ENCODE measurements at regions not wholly inside any gene's neighbourhood (a gene's known extent, or its start where the extent isn't known, plus 50 kb on each side); places are given as distances from the start of the nearest gene placed in this dataset.

DNA sequence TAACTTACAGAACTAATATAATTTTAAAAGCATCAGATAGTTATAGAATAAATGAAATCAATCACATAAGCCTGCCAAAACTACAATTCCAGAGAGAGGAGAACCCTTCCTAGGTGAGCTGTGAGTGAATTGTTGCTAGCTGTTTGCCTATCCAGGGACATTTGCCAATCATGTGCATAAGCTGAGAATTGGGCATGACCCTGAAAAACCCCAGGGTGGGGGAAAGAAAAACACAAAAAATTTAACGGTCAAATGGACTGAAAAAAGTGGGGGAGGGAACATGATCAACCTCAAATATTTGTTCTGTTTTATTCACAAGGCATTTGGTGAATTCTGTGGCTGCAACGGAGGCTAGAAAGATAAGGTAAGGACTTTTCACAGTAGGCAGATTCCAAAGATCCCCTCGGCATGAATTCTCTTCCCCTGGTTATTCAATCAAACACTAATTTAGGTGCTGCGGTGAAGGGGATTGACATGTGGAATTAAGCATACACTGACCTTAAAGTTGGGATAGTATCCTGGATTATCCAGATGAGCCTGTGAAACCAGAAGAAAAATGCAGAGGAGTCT is 203.9 kb upstream of the RGPD4 start:
- TF ChIP-seq, protein P1, sequence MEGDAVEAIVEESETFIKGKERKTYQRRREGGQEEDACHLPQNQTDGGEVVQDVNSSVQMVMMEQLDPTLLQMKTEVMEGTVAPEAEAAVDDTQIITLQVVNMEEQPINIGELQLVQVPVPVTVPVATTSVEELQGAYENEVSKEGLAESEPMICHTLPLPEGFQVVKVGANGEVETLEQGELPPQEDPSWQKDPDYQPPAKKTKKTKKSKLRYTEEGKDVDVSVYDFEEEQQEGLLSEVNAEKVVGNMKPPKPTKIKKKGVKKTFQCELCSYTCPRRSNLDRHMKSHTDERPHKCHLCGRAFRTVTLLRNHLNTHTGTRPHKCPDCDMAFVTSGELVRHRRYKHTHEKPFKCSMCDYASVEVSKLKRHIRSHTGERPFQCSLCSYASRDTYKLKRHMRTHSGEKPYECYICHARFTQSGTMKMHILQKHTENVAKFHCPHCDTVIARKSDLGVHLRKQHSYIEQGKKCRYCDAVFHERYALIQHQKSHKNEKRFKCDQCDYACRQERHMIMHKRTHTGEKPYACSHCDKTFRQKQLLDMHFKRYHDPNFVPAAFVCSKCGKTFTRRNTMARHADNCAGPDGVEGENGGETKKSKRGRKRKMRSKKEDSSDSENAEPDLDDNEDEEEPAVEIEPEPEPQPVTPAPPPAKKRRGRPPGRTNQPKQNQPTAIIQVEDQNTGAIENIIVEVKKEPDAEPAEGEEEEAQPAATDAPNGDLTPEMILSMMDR (IDR thresholded peaks at IDR 0.05): no peak
- H3K4me3 ChIP-seq: no peak overlapping the region

DNA sequence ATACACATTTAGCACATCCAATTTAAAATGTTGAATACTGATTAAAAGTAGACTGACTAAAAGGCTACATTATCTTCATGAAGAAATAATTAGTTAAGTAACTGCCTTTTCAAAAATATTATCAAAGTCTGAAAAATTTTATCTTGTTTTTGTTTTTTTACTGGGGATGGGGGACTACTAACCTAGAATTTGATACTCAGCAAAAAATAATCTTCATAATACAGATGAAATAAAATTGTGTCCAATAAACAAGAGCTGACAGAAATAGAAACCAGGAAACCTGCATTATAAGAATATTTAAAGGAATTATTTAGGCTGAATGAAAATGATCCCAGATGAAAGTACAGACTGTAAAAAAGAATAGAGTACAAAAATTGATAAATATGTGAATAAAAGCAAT is 200.7 kb upstream of the RGPD4 start:
- DNase-seq (ENCODE audit: low spot score): no peak
- TF ChIP-seq, protein P1 (IDR thresholded peaks at IDR 0.05): no peak
- Histone ChIP-seq H3K4me3 (no peak overlapping the region), H3K27ac (no peak overlapping the region)

More for the DNA sequence above, 203.9 kb upstream of the RGPD4 start:
- no peak overlapping the region for H3K27ac ChIP-seq
- no peak for DNase-seq (ENCODE audit: low spot score)

DNA sequence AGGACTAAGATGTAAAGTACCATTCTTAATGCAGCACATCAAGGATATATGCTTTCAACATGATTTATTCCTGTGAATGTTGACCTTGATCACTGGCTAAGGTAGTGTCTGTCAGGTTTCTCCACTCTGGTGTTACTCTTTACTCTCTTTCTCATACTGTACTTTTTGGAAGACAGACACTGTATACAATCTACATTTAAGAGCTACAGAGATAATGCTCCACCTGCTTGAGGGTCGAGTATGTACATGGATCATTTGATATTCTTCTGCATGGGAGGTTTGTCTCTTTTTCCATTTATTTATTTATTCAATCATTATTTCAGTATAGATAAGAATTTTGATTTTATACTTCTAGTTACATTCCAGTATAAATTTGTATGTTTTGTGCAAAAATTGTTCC is 199.5 kb upstream of the RGPD4 start:
- Histone ChIP-seq H3K27ac (no peak overlapping the region), H3K4me3 (no peak overlapping the region)
- TF ChIP-seq, protein P1 (IDR thresholded peaks at IDR 0.05): no peak
- DNase-seq (ENCODE audit: low spot score): no peak

DNA sequence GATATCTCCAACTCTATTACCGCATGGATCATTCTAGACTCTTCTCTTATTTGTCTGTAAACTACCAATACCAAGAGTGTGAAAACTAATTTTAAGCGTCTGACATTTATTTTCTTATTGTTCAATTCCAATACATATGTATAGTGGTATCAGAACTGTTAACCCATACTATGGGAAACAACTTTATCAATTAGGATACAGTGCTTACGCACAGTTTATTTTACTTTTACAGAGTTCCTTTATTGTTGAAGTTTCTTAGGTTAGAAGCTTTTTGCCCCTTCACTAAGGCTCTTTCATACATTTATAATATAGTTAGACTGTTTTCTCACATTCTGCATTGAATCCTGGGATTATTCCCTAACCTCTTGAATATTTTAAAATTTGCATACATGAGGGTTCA is 198.8 kb upstream of the RGPD4 start:
- no peak for DNase-seq (ENCODE audit: low spot score)
- Histone ChIP-seq H3K4me3 (no peak overlapping the region), H3K27ac (no peak overlapping the region)
- TF ChIP-seq, protein P1 (IDR thresholded peaks at IDR 0.05): no peak

DNA sequence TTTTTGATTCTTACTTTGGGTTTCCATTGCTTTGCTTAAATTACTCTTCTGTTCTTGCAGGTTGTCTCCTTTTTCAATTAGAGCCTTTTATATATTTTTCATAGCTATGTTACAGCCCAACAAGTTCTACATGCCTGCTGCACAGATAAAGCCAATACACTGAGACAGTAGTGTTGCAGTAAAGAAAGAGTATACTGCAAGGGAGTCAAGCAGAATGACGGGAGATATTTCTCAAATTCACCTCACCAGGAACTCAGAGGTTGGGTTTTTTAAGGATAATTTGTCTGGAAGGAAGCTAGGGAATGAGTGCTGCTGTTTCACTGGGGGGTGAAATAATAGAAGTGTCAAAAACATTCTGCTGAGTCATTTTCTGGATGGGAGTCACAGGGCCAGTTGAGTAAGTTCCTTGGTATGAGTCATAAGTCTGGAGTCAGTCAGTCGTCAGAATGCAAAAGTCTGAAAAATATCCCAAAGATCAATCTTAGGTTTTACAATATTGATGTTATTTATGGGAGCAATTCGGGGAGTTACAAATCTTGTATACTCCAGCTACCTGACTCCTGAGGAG is 193.0 kb upstream of the RGPD4 start:
- TF ChIP-seq, protein P1 (IDR thresholded peaks at IDR 0.05): no peak
- DNase-seq (ENCODE audit: low spot score): no peak
- Histone ChIP-seq H3K27ac (no peak overlapping the region), H3K4me3 (no peak overlapping the region)

DNA sequence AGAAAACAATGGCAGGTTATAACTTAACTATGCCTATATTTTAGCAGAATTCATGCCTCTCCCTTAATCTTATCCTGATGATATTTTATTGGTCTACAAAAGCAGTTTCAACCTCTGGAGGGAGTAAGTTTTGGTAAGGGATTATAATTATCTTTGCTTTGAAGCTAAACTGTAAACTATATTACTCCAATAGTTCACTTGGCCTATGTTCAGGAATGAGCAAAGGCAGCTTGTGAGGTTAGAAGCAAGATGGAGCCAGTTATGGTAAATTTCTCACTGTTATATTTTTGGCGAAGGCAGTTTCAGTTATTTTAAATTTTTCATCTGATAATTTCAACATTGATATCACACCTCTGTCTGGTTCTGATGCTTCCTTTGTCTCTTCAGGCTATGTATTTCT is 192.5 kb upstream of the RGPD4 start:
- Histone ChIP-seq H3K27ac (no peak overlapping the region), H3K4me3 (no peak overlapping the region)
- TF ChIP-seq, protein P1 (IDR thresholded peaks at IDR 0.05): no peak
- no peak for DNase-seq (ENCODE audit: low spot score)

DNA sequence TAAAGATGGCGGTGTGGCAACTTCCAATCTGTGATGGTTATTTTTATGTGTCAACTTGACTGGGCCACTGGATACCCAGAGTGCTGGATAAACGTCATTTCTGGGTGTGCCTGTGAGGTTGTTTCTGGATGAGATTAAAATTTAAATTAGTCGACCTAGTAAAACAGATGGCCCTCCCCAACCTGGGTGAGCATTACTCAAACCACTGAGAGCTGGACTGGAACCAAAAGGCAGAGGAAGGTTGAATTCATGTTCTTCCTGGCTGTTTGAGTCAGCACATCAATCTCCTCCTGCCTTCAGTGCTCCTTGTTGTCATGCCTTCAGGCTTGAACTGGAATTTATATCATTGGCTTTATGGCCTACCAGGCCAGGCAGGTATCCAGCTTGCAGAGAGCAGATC is 190.8 kb upstream of the RGPD4 start:
- Histone ChIP-seq H3K27ac (no peak overlapping the region), H3K4me3 (no peak overlapping the region)
- DNase-seq (ENCODE audit: low spot score): no peak
- TF ChIP-seq, protein P1 (IDR thresholded peaks at IDR 0.05): no peak
